ENCODE measurements at regions not wholly inside any gene's neighbourhood (a gene's known extent, or its start where the extent isn't known, plus 50 kb on each side); places are given as distances from the start of the nearest gene placed in this dataset.

- no peak for TF ChIP-seq CTCF (IDR thresholded peaks at IDR 0.05)
- no peak for TF ChIP-seq POLR2A (IDR thresholded peaks at IDR 0.05)
These were observed 1108.5 kb upstream of the EPHA6 start for GRCh38 chr3:95705786-95706418.
